GM19035 (cell line): ENCODE measurements at regions not wholly inside any gene's neighbourhood (a gene's known extent, or its start where the extent isn't known, plus 50 kb on each side); places are given as distances from the start of the nearest gene placed in this dataset.

ENCODE experiments used
- ATAC-seq: cut with Tn5 transposase; IDR thresholded peaks from one replicate; pipeline ENCODE4 v1.9.1; 2021; ENCODE audit not compliant: unreplicated experiment

DNA sequence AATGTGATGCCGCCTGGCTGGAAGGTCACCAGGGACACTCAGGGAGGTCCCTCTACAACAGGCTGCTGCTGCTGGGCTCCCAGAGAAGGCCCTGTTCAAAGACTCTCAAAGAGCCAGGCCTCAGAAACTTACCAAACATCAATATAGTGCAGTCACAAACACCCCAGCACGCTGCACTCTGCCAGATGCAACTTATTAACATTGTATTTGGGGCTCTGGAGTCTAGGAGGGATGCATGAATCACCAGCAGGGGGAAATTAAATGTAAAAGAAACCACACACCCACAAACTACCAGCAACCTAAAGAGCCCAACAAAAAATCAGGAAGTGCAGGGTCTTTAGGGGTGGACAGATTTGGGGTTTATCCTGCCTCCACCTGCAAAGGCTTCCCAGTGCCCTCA, 74.6 kb upstream of the SPATA12 start:
- ATAC-seq, result no peak

DNA sequence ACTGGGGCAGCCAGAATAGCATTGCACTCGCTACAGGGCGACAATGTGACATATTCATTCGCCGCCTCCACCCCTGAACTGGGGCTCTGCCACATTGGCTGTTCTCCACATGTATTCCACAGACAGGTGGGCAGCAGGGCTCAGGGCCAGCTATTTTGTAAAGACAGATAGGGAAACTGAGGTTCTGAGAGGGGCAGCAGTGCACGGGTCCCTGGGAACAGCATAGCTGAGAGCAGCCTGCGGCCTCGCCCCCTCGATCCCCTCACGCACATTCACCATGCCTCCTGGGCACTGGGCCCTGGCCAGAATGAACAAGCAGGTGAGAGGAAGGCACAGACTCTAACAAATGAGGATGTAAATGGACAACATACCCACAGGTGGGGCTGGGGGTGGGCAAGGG, 75.0 kb upstream of the SPATA12 start:
- ATAC-seq, result no peak

DNA sequence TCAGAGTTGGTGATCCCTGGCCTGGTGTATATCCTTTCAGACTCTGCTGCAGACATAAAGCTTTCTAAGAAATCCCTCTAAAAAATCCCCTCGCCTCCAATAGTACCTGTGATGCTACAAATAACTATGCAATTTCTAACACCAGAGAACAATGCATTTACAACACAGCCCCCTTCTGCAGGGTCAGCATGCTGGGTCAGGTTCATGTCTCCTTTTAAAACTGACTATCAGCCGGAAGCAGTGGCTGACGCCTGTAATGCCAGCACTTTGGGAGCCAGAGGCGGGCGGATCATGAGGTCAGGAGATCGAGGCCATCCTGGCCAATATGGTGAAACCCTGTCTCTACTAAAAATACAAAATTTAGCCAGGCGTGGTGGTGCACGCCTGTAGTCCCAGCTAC, 77.0 kb upstream of the SPATA12 start:
- ATAC-seq, result no peak

DNA sequence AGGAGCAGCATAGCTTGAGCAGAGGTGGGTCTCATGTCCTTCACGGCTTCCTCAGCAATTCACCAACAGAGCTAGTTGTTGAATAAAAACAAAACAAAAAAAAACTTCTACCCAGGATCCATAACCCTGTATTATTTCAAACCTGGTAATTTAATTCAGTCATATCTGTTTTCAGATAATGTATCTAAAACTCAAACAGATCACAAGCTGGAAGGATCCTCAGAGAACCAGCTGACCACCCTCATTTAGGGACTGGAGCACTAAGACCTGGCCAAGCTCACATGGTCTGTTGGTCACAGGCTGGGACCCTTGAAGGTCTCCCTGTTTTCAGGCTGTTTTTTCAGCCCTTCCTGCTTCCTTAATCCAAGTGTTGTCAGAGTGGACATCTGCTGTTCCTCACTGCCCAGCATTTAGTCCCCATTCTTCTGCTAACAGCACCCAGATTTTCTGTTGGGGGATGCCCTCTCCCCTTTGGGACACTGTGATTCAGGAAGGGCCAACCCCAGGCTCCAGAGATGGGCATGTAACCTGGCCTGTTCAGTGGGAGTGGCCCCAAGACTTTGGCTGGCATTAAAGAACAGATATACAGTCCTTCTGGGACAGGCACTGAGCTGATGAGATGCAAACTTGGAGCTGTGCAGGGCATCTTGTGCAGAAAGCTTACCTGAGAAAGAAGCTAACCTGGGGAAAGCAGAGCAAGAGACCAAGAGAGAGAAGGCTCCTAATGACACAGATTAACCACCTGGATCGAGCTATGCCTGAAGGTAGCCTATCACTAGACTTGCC, 78.8 kb upstream of the SPATA12 start:
- no peak for ATAC-seq

DNA sequence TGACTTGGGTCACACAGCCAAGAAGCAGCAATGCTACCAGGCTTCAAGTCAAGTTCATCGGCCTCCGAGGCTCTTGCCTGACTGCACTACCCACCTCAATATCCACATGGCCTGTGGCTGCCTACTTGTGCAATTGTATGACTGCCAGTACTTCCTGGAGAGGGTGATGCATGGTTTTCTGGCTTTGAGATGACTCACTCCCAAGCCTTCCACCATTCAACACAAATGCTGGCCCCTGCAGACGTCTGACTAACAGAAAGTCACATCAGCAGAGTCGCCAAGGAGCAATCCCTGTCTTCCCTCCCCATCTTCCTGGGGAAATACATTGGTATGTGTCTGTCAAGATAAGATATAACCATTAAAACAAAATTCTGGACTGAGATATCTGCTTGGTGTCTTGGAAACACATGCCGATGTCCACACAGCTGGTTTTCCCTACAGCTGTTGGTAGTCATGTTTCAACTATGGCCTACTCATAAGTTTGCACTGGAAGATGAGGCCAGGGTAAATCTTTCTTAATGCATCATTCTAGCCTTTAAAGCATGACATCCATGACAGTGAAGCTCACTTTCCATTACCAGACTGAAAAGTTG, 79.6 kb upstream of the SPATA12 start:
- ATAC-seq, result no peak

DNA sequence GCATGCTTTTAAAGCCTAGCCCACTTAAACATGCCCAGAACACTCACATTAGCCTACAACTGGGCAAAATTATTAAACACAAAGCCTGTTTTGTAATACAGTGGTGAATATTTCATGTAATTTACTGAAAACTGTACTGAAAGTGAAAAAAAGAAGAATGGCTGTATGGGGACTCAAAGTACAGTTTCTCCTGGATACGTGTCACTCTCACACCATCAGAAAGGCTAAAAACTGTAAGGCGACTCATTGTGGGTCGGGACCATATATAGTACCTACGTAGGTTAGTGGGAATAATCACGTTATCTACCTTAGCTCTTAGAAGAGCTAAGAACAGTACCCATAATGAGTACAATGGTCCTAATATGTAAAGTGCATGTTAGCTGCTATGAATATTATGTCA, 80.2 kb upstream of the SPATA12 start:
- ATAC-seq, result no peak

DNA sequence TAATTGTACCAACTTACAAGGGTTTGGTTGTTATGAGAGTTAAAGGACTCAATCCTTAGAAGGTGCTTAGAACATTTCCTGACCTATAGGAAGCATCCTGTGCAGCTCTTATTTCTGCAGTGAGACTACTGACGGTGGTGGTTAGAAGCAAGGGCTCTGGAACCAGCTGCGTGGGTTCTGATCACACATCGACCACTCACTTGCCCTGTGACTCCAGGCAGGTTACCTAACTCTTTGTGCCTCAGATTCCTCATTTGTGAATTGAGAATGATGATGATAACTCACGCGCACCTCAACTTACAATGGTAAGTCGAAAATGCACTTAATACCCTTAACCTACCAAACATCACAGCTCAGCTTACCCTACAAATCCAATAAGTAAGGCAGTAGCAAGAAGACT, 80.7 kb upstream of the SPATA12 start:
- ATAC-seq, result no peak

DNA sequence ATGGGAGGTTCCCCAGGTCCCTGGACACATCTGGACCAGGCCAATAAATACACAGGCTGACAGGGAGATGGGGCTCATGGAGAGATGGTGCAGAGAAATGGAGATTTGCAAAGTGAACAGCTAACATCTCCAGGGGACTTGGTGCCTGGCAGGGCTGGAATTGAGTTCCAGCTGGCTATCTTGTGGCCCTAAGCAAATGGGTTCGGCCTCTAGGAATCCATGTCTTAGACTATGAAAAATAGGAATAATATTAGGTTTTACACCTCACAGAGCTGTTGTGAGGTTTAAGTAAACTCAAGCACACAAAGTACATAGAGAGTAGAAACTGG, 82.9 kb upstream of the SPATA12 start:
- no peak for ATAC-seq

DNA sequence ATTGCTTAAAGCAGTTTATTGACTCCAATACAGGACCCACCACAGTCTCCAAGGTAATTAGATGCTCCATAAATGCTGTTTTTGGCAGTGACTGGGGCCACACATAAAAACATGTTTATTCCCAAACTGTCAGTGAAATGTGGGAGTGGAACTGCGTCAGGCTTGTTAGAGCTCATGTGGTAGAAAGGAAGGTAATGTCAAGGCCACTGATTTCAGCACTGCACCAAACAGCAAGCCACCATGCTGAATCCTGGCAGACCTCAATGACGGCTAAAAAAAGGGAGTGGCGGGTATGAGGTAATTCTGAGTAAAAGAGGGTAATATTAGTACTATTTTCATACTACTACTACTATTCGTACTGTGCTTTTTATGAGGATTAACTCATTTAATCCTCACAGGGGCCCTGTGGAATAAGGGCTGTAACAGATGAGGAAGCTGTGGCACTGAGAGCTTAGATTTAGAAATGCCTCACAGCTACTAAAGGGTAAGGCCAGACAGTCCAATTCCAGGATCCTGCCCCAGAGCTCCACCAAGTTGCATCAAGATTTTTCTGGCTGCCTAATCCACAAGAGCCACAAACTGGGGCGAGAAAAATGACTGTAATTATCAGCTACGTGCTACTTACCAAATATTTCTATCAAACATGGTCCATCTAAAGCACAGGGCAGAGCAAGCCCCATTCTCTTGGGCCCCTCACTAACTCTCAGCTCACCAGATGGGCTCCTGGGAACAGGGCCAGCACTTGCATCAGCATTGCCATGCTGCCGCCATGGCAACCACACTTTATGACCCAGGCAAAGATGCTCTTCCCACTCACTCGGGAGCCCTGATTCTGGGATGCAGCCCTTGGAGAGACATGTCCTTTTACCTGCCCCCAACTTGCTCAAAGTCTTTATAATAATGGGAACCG, 83.6 kb upstream of the SPATA12 start:
- no peak for ATAC-seq

DNA sequence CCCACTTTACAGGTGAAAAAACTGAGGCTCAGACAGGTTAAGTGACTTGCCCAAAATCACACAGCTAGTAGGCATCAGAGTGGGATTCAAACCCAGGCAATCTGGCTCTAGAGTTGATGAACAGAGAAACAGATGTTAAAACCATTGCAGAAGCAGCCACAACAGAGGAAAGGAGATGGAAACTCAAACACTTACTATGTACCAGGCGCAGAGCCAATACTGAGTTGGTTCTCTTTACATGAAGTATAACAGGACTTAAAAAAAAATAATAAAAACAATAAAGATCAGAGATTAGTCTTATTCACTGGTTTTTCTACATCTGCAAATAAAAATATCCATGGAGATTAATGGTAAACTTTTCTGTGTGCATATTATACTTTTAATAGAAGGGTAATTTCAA, 84.9 kb upstream of the SPATA12 start:
- no peak for ATAC-seq

DNA sequence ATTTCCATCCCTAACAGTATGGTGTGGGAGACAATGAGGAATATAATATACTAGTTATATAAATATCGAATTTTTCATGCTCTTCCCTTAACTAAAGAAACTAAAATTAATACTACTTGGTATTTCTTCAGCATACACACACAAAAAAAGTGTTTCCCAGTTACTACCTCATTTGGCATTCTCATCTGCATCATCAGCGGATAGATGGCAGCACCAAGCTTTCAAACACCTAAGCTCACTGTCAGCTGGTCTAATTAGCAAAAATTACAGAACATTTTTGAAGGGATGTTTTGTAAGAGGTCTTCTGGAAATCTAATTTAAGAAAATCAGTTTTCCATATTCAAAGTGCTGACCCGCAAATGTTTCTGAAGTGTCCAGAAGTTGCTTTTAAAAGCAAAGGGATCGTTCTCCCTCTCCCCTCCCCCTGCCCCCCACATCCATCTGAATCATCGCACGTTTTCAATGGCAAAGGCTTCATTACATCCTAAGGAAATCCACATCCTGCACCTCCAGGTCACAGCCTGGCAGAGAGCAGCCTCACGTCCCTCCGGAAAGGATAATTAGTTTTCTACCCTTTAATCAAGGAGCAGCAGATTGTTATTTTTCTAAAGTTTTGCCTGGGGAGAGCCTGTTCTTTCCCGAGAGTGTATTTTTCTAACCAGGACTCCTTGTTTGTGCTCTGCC, 86.1 kb upstream of the SPATA12 start:
- no peak for ATAC-seq

DNA sequence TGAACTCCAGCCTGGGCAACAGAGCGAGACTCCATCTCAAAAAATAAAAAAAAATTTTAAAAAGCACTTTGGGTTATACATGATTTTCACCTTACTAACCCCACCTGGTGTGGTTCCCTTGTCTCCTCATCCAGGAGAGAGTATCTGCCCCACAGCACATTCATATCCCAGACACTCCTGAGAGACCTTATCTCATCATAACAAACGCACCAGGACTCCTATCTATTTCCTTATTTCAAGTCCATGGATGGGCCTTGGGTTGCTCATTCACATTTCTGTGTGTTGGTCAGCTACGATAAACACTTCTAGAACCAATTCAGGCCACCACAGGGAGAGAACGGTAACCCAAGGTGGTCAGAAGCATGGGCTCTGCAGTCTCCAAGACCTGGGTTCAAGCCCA, 88.6 kb upstream of the SPATA12 start:
- no peak for ATAC-seq

DNA sequence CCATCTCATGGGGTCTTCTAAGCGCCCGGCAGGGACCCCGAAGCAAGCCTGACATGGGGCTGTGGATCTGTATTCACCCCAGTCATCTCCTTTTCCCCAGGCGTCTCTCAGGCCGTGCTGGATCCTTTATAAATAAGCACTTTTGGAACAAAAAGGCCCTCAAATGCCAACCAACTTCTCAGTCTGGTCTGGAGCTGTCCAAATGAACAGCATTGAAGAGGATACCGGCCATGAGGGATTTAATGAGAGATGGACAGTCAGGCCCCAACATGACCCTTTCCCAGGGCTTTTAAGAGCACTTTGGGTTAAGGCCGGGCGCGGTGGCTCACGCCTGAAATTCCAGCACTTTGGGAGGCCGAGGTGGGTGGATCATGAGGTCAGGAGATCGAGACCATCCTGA, 89.2 kb upstream of the SPATA12 start:
- ATAC-seq, result no peak

DNA sequence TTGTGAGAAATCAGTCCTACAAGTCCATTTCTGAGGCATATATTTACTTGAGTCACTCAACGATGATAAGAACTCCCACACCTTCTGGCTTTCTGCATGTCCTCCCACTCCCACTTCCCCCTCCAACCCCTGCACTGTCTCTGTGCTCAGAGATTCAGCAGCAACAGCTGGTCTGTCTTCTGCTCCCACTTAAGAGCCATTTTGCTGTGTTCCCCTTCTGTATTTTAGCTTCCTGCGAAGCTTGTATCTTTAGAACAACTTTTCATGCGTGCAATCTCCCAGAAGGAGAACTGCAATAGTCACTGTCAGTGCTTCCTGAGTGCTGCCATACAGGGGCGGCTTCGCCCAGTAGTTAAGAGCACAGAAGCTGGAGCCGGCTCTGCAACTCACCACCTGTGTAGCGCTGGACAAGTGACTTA, 90.0 kb upstream of the SPATA12 start:
- ATAC-seq, result no peak

DNA sequence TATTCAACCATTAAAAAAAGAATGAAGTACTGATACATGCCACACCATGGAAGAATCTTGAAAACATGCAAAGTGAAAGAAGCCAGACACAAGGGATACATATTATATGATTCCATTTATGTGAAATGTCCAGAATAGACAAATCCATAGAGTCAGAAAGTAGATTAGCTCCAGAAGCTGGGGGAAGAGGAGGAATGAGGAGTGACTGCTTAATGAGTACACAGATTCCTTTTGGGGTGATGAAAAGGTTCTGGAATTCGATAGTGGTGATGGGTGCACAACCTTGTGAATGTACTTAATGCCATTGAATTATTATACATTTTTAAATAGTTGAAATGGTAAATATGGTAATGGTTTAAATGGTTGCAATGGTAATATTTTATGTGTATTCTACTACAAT, 90.6 kb upstream of the SPATA12 start:
- ATAC-seq, result no peak

DNA sequence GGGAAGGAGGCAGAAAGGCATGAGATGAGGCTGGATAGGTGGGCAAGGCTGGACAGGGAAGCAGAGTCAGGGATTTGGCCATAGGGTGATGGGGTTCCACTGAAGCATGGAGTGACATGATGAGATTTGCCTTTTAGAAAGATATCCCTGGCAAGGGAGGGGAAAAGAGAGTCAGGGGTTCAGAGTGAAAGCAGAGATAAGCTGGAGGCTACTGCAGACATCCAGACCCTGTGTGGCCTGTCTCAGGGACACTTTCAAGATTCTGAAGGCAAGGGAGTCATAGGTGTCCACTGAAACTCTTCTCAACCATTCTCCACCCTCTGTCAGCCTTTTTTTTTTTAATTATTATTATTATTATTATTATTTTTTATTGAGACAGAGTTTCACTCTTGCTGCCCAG, 94.0 kb upstream of the SPATA12 start:
- ATAC-seq, result no peak

DNA sequence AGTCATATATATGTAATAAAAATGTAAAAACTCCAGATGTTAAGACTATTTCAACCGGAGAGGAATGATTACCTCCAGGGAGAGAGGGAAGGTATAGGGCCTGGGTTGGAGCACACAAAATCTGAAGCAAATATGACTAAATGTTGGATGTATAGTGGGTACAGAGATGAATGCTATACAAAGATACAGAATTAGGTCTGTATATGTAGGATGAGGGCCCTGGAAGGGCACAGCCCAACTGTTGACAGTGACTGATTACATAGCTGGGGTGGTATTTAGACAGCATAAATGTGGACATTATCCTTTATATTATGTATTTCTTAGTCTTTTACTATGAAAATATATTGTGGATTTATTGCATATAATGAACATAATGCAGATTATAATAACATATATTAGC, 94.4 kb upstream of the SPATA12 start:
- no peak for ATAC-seq

DNA sequence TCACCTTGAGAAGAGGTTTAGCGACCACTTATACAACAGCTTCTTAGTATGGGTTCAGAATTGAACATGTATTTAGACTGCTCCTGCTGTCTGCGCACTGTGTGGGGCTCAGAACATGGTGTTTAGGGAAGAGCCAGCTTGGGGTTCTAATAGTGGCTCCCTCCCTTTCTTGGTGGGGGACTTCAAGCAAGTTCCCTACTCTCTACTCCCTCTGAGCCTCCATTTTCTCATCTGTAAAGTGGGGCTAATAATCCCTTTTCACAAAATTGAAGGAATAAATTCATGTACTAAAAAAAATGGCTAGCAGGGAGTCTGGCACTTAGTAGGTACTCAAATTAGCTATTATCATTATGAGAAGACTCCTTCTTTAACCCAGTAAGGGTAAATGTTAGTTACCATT, 97.5 kb upstream of the SPATA12 start:
- ATAC-seq, result no peak

DNA sequence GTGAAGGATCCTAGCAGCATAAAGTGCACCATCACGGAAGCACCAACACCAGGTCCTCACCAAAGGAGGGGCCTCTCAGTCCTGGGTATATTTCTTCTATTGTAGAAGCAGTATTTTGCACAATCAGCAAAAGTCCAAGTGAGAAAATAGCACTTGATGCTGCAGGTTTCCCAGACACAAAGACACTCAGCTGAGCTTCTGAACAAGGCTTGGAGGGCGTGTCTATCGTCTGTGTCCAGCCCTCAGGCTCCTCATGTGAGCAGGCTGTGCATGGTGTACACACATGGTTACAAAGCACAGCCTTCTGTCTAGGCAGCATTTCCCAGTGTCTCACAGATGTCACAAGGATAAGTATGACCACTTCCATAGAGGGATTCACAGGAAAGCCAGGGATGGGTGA, 98.3 kb upstream of the SPATA12 start:
- no peak for ATAC-seq

DNA sequence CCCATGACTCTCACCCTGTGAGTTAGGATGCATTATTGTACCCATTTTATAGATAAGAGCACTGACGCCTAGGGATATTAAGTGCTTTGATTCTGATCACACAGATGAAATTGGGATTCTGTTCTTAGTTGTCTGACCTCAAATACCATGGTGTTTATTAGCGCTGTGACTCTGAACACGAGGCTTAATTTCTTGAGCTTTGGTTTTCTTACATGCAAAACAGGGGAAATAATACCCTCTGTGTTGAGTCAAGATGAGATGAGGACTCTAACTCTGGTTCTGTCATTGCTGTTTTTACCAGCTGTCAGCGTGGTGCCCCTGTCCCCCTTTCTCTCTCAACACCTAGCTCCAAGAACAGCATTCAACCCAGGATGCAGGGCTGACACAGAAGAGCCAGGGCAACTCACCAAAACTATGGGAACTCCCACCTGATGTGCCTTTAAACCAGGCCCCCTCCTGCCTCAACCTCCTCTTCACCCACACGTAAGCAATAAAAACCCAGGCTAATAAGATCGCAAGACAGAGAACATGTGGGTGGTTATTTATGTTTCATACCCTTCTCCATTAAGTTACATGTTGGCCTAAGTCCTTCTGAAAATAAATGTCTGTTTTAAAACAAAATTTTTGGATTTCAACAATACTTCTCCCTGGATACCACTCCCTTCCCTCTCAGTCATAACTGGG, 100.1 kb upstream of the SPATA12 start:
- ATAC-seq, result peak; percentile 83

DNA sequence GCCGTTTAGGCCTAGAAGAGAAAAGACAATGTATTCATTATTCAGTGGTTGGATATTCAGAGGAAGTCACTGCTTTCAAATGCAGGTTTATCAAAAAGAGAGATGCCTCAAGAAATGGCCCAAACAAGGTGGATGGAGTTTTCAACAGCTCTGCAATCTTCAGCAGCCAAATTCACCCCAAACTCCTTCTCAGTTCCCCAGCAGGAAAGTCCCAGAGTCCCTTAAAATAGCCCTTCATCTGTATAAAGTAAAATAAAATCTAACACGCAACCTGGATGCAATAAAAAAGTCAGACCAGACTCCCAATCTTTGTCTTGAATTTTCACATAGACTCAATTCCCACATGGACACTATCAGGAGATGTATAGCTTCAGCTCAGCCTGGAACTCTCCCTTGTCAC, 101.6 kb upstream of the SPATA12 start:
- ATAC-seq, result no peak
